ENCODE measurements at regions not wholly inside any gene's neighbourhood (a gene's known extent, or its start where the extent isn't known, plus 50 kb on each side); places are given as distances from the start of the nearest gene placed in this dataset.

DNA sequence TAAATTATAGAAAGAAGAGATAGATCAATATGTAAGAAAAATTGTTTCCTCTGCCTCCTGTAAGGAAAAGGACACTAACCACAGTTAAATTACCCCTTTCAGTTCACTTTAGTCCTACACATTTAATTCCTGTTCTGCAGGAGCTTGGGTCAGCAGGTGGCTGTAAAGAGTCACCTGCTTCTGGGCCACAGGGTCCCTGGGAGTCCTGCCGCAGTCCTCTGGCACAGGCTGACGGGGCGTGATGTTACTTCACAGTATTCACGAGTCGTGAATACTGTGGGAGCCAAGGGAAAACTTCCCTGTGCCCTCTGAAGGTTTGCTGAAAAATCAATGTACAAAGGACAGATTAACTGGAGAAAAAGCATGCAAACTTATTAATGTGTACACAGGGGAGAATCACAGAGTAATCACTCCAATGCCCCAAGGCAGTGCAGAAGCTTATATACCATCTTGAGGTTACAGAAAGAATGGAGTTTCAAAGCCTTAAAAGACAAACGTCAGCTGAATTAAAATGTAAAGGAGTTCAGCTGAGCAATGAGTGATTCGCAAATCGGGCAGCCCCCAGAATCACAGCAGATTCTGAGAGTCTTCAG is 125.8 kb upstream of the TMTC4 start:
- TF ChIP-seq CTCF (IDR thresholded peaks at IDR 0.05; ENCODE audit: low read depth, low read length, missing input control) (peak; percentile 1), TAF1 (conservative IDR thresholded peaks at IDR 0.05) (no peak)

Measured in liver (tissue), 3 donors.